HCT116 (cell line): ENCODE measurements at regions not wholly inside any gene's neighbourhood (a gene's known extent, or its start where the extent isn't known, plus 50 kb on each side); places are given as distances from the start of the nearest gene placed in this dataset.
"Not testable (repeated sequence)": the region's sequence is repeated elsewhere in the genome, so short reads cannot be mapped to it uniquely, and the experiment has no call there.

Source experiments
- ATAC-seq: fragments of 200-7000 bp; cut with Tn5 transposase; 2 replicates; pipeline ENCODE4 v1.9.1; 2020; ENCODE audit warnings: mild to moderate bottlenecking, moderate library complexity
- BruUV-seq: library from RNA; stranded (reverse); fragments of 400-500 nt; replicated peaks from 2 replicates; lab custom pipeline; 2021; lab: Mats Ljungman, UMichigan
- CTCF ChIA-PET: fragments of 300-600 bp; sonication (Branson Sonifier 250); formaldehyde crosslinking; loops from one replicate; lab custom pipeline; 2021; ENCODE audit warnings: antibody characterized with exemption; lab: Charles Lee
- POLR2A ChIA-PET: fragments of 300-600, 350-600 bp; sonication (Branson Sonifier 250); formaldehyde crosslinking; loops from one replicate; lab custom pipeline; 2021; ENCODE audit warnings: antibody characterized with exemption; lab: Charles Lee
- RAD21 ChIA-PET, 2 experiments: fragments of 300-600 bp; sonication (Branson Sonifier 250); formaldehyde crosslinking; loops; one replicate each; lab custom pipeline; 2023; ENCODE audit warnings: low total read pairs in 2 of 2; ENCODE audit not compliant: uncharacterized antibody in 2 of 2, unreplicated experiment in 2 of 2, low non-redundant PET in 1 of 2; lab: Charles Lee
- DNase-seq: peaks from one replicate; pipeline ENCODE4 v3.0.0-alpha.2; 2010; ENCODE audit warnings: low read depth, low spot score
- H2AFZ ChIP-seq: fragments of 200-600 bp; shearing (Covaris generic), sonication (generic); 2 replicates; pipeline ENCODE4 v1.6.1; 2017; ENCODE audit warnings: low read depth, mixed run types, mixed read lengths, antibody characterized with exemption, low read length; ENCODE audit not compliant: poor library complexity, severe bottlenecking
- H3K27ac ChIP-seq: 2 replicates; pipeline ENCODE4 v1.5.1; 2012; ENCODE audit warnings: low read depth, low read length
- H3K27me3 ChIP-seq: fragments of 200-600 bp; sonication (generic); 2 replicates; pipeline ENCODE4 v1.6.1; 2016; ENCODE audit warnings: mixed run types, low read length, mixed read lengths; ENCODE audit not compliant: insufficient read depth
- H3K36me3 ChIP-seq, 2 experiments: fragments of 200-500 bp in 1 of 2; fragments of 200-600 bp in 1 of 2; sonication (Bioruptor generic) in 1 of 2; sonication (generic) in 1 of 2; 2 replicates each; pipeline versions ENCODE4 v1.5.1 to v1.6.1; 2014 to 2016; ENCODE audit warnings: low read length in 2 of 2, inconsistent platforms in 1 of 2, mixed read lengths in 1 of 2, mixed run types in 1 of 2; ENCODE audit not compliant: insufficient read depth in 2 of 2, control insufficient read depth in 1 of 2
- H3K4me1 ChIP-seq, 2 experiments: fragments of 200-600 bp in 1 of 2; sonication (generic) in 1 of 2; 2 replicates each; pipeline versions ENCODE4 v1.5.1 to v1.6.1; 2012 to 2017; ENCODE audit warnings: low read length in 2 of 2, inconsistent platforms in 1 of 2, mild to moderate bottlenecking in 1 of 2, mixed read lengths in 1 of 2, mixed run types in 1 of 2, moderate library complexity in 1 of 2; ENCODE audit not compliant: insufficient read depth in 2 of 2, control insufficient read depth in 1 of 2
- H3K4me2 ChIP-seq: fragments of 200-600 bp; sonication (generic); 2 replicates; pipeline ENCODE4 v1.6.1; 2017; ENCODE audit warnings: mixed run types, low read length, mixed read lengths
- H3K4me3 ChIP-seq, 2 experiments: fragments of 200-600 bp in 1 of 2; sonication (generic) in 1 of 2; replicated peaks in 1 of 2; 2 replicates each; pipeline ENCODE4 v1.5.1; 2011 to 2016; ENCODE audit warnings: low read length in 2 of 2, control low read depth in 1 of 2, low read depth in 1 of 2, mild to moderate bottlenecking in 1 of 2, mixed read lengths in 1 of 2, mixed run types in 1 of 2
- H3K79me2 ChIP-seq: fragments of 200-600 bp; sonication (generic); 2 replicates; pipeline ENCODE4 v1.6.1; 2017; ENCODE audit warnings: mild to moderate bottlenecking, mixed run types, low read length, moderate library complexity, mixed read lengths; ENCODE audit not compliant: insufficient read depth
- H3K9ac ChIP-seq: fragments of 200-600 bp; sonication (generic); 2 replicates; pipeline ENCODE4 v1.6.1; 2016; ENCODE audit warnings: low read length, mixed read lengths
- H3K9me2 ChIP-seq: fragments of 200-600 bp; sonication (generic), shearing (Covaris generic); 2 replicates; pipeline ENCODE4 v1.6.1; 2017; ENCODE audit warnings: mixed run types, mild to moderate bottlenecking, moderate library complexity; ENCODE audit not compliant: insufficient read depth
- H3K9me3 ChIP-seq, 2 experiments: fragments of 200-500 bp in 1 of 2; fragments of 200-600 bp in 1 of 2; sonication (Bioruptor generic) in 1 of 2; sonication (generic) in 1 of 2; 2 replicates each; pipeline ENCODE4 v1.6.1; 2014 to 2017; ENCODE audit warnings: low read length in 2 of 2, mixed read lengths in 2 of 2, inconsistent platforms in 1 of 2, low read depth in 1 of 2, mild to moderate bottlenecking in 1 of 2, mixed run types in 1 of 2, moderate library complexity in 1 of 2; ENCODE audit not compliant: control insufficient read depth in 1 of 2, insufficient read depth in 1 of 2
- H4K20me1 ChIP-seq: fragments of 200-600 bp; sonication (generic), shearing (Covaris generic); 2 replicates; pipeline ENCODE4 v1.6.1; 2017; ENCODE audit warnings: mixed run types, mild to moderate bottlenecking, moderate library complexity; ENCODE audit not compliant: insufficient read depth
- RAD21 ChIP-seq: IDR thresholded peaks from 2 replicates; pipeline ENCODE4 v1.6.1; 2012; ENCODE audit warnings: low read depth, mild to moderate bottlenecking
- ZFX ChIP-seq: fragments of 450-650 bp; IDR thresholded peaks from 2 replicates; pipeline ENCODE4 v1.6.1; 2017
- intact Hi-C: fragments of 100-400 bp; cut with micrococcal nuclease; formaldehyde crosslinking; loops from 2 replicates; pipeline ENCODE4 v1.10.0; 2022
- TF ChIP-seq, protein P1 (sequence below), 3 experiments: fragments of 200-600 bp in 1 of 3; sonication (generic) in 1 of 3; IDR thresholded peaks in 2 of 3; conservative IDR thresholded peaks in 1 of 3; 2 replicates each; pipeline ENCODE4 v1.5.1; 2012 to 2017; ENCODE audit warnings: low read depth in 2 of 3, low read length in 2 of 3, antibody characterized with exemption in 1 of 3, borderline replicate concordance in 1 of 3, control low read depth in 1 of 3, mild to moderate bottlenecking in 1 of 3, mixed read lengths in 1 of 3, mixed run types in 1 of 3, moderate library complexity in 1 of 3; ENCODE audit not compliant: insufficient read depth in 1 of 3

DNA sequence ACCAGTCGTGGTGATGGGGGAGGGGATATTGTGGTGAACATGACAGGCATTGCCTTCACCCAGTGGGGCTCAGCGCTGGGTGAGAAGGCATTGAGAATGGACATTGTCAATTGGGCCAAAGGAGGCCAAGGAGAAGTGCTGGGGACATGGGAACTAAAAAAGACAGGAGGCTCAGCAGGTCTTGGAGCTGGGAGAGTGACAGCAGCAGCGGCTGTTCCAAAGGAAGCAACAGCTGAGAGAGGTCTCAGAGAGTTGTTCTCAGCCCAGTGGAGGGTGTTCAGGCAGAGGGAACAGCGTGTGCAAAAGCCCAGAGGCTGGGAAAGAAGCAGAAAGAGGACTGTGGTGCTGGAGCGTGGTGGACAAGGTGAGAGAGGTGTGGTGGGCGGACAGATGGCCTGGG is 56.6 kb upstream of the ASNS start:
- H3K36me3 ChIP-seq, RAD21 ChIA-PET, H3K9me3 ChIP-seq, H3K9me2 ChIP-seq, BruUV-seq, DNase-seq, intact Hi-C loops, H3K4me1 ChIP-seq, H4K20me1 ChIP-seq, POLR2A ChIA-PET, H3K27ac ChIP-seq, H3K4me2 ChIP-seq, H3K9ac ChIP-seq, H3K79me2 ChIP-seq, H3K27me3 ChIP-seq, CTCF ChIA-PET, ATAC-seq, H3K4me3 ChIP-seq, H2AFZ ChIP-seq: not testable (repeated sequence)

DNA sequence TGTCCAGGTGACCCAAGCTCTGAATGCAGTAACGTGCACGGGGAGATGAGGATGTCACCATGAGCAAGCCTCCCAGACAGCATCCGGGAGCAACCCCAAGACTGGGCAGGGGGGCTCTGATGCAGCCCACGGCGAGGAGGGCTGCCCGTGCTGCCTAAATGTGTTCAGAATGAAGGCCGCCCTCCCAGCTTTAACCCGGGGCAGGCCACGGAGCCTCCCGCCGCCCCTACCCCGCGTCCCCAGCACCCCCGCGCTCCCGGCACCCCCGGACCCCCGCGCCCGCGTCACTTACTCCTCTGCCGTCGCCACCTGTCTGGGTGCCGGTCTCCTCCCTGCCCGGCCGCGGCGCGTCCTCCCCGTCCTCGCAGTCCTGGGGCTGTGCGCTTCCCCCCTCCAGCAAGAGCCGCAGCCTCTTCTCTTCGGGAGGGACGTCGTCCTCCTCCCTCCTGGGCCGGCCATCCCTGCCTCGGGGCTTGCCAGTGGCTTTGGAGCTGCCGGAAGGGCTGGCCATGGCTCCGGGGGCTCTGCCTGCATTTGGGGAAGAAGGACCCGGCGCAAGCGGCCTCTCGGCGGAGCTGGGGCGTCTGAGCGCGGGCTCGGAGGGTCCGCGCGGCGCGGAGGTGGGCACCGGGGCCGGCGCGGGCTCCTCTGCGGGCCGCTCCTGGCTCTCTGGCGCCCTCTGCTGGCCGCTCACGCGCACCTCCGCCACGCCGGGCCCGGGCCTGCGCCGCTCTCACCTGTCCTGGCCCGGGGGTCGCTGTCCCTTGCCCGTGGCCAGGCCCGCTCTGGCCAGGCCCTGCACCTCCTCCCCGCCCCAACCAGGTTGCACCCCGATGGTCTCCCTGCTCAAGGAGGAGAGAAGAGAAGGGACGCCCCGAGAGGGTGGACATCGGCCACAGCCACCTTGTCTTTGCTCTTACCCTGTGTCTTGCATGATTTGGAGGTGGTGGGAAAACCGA is 55.9 kb upstream of the ASNS start:
- H3K27ac ChIP-seq, DNase-seq, H2AFZ ChIP-seq, POLR2A ChIA-PET, H4K20me1 ChIP-seq, H3K9me3 ChIP-seq, RAD21 ChIA-PET, H3K9me2 ChIP-seq, CTCF ChIA-PET, H3K27me3 ChIP-seq, BruUV-seq, H3K36me3 ChIP-seq, H3K4me1 ChIP-seq, H3K9ac ChIP-seq, intact Hi-C loops, H3K79me2 ChIP-seq: not testable (repeated sequence)
- peak; percentile 98 for ATAC-seq
- H3K4me2 ChIP-seq, result peak overlapping the region; percentile 69
- H3K4me3 ChIP-seq, result peak overlapping the region; percentile 28 to 44; a peak in 3 of 4 replicates
- TF ChIP-seq, protein P1, sequence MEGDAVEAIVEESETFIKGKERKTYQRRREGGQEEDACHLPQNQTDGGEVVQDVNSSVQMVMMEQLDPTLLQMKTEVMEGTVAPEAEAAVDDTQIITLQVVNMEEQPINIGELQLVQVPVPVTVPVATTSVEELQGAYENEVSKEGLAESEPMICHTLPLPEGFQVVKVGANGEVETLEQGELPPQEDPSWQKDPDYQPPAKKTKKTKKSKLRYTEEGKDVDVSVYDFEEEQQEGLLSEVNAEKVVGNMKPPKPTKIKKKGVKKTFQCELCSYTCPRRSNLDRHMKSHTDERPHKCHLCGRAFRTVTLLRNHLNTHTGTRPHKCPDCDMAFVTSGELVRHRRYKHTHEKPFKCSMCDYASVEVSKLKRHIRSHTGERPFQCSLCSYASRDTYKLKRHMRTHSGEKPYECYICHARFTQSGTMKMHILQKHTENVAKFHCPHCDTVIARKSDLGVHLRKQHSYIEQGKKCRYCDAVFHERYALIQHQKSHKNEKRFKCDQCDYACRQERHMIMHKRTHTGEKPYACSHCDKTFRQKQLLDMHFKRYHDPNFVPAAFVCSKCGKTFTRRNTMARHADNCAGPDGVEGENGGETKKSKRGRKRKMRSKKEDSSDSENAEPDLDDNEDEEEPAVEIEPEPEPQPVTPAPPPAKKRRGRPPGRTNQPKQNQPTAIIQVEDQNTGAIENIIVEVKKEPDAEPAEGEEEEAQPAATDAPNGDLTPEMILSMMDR (IDR thresholded peaks at IDR 0.05 in 2 of 3, conservative IDR thresholded peaks at IDR 0.05 in 1 of 3; ENCODE audit: borderline replicate concordance in 1 of 3, insufficient read depth in 1 of 3, low read depth in 2 of 3, low read length in 2 of 3), result peak; percentile 27 to 58 (median 56); a peak in 5 of 6 replicates
- TF ChIP-seq RAD21 (peak; percentile 47), ZFX (peak; percentile 12; the same call in 1 of the 2 replicates)
